ENCODE measurements at regions not wholly inside any gene's neighbourhood (a gene's known extent, or its start where the extent isn't known, plus 50 kb on each side); places are given as distances from the start of the nearest gene placed in this dataset.
A peak's percentile ranks its signal among the peaks of the same experiment; 100 is the strongest.
"Not testable (repeated sequence)": the region's sequence is repeated elsewhere in the genome, so short reads cannot be mapped to it uniquely, and the experiment has no call there.

- ATAC-seq, result peak; percentile 30
- DNase-seq (ENCODE audit: low spot score), result no peak
Measured at GRCh38 chr1:58836408-58836807, 52.6 kb upstream of the JUN start.

GRCh38 chr1:58837886-58838285 is 54.0 kb upstream of the JUN start:
- DNase-seq (ENCODE audit: low spot score), result no peak
- no peak for ATAC-seq

GRCh38 chr1:58839147-58839795 is 55.4 kb upstream of the JUN start:
- DNase-seq (ENCODE audit: low spot score) (no peak), ATAC-seq (no peak)

GRCh38 chr1:58839846-58840835 is 56.3 kb upstream of the JUN start:
- DNase-seq (ENCODE audit: low spot score), result no peak
- ATAC-seq, result no peak

GRCh38 chr1:58841455-58841854 is 57.6 kb upstream of the JUN start:
- DNase-seq (ENCODE audit: low spot score), result no peak

GRCh38 chr1:58842941-58843340 is 59.1 kb upstream of the JUN start:
- no peak for DNase-seq (ENCODE audit: low spot score)
- no peak for ATAC-seq

More at GRCh38 chr1:58841455-58841854, 57.6 kb upstream of the JUN start:
- peak; percentile 77 for ATAC-seq

- no peak for ATAC-seq
- no peak for DNase-seq (ENCODE audit: low spot score)
Measured at GRCh38 chr1:58844176-58844575, 60.3 kb upstream of the JUN start.

GRCh38 chr1:58845942-58846341 is 62.1 kb upstream of the JUN start:
- ATAC-seq, result no peak
- DNase-seq (ENCODE audit: low spot score), result no peak

- DNase-seq (ENCODE audit: low spot score) (no peak), ATAC-seq (peak; percentile 49)
Measured at GRCh38 chr1:58848818-58849411, 65.1 kb upstream of the JUN start.

GRCh38 chr1:58849551-58849950 is 65.7 kb upstream of the JUN start:
- no peak for DNase-seq (ENCODE audit: low spot score)
- ATAC-seq, result no peak

- ATAC-seq (no peak), DNase-seq (ENCODE audit: low spot score) (no peak)
Measured at GRCh38 chr1:58850636-58851035, 66.8 kb upstream of the JUN start.

GRCh38 chr1:58852731-58853485 is 69.1 kb upstream of the JUN start:
- DNase-seq (ENCODE audit: low spot score), result no peak
- no peak for ATAC-seq

GRCh38 chr1:58854576-58854975 is 70.7 kb upstream of the JUN start:
- DNase-seq (ENCODE audit: low spot score), result no peak
- no peak for ATAC-seq

GRCh38 chr1:58855274-58856165 is 71.7 kb upstream of the JUN start:
- peak; percentile 30 for ATAC-seq
- DNase-seq (ENCODE audit: low spot score), result no peak

- ATAC-seq; DNase-seq (ENCODE audit: low spot score): not testable (repeated sequence)
Measured at GRCh38 chr1:58856281-58856680, 72.4 kb upstream of the JUN start.

GRCh38 chr1:58857680-58858673 is 74.1 kb upstream of the JUN start:
- DNase-seq (ENCODE audit: low spot score) (no peak), ATAC-seq (no peak)

GRCh38 chr1:58859769-58860485 is 76.1 kb upstream of the JUN start:
- DNase-seq (ENCODE audit: low spot score), result no peak
- no peak for ATAC-seq

GRCh38 chr1:58861076-58861475 is 77.2 kb upstream of the JUN start:
- DNase-seq (ENCODE audit: low spot score), result no peak

More at GRCh38 chr1:58861076-58861475, 77.2 kb upstream of the JUN start:
- ATAC-seq, result no peak

Measured in left lobe of liver (tissue), 2 donors.